HG03378 (cell line): ENCODE measurements at regions not wholly inside any gene's neighbourhood (a gene's known extent, or its start where the extent isn't known, plus 50 kb on each side); places are given as distances from the start of the nearest gene placed in this dataset.
"Not testable (repeated sequence)": the region's sequence is repeated elsewhere in the genome, so short reads cannot be mapped to it uniquely, and the experiment has no call there.

Source experiments
- ATAC-seq: cut with Tn5 transposase; IDR thresholded peaks from one replicate; pipeline ENCODE4 v1.9.1; 2021; ENCODE audit warnings: mild to moderate bottlenecking, moderate library complexity; ENCODE audit not compliant: unreplicated experiment

DNA sequence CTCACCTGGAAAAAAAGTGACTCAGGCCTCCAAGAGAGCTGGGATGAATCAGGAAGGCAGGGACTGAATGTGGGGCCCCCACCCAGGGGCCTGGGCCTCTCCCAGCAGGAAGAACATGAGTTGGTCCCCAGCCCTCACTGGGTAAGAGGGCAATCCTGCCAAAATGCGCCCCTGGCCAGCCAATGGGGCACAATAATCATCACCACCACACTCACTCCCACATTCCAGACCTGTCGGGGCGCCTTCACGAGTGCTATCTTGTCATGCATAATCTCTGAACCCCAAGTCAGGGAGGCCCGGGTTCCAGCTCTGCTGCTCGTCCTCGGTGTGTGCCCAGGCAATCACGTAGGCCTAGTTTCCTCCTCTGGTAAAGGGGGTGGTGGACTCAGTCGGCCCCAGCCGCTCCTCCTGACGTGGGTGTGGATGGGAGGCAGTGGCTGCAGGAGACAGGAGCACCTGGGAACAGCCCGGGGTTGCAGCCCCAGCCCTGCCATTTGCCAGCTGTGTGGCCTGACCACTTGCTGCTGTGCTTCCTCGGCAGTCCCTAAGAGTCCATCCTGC, 115.1 kb downstream of the CYP26B1 start:
- ATAC-seq = no peak

DNA sequence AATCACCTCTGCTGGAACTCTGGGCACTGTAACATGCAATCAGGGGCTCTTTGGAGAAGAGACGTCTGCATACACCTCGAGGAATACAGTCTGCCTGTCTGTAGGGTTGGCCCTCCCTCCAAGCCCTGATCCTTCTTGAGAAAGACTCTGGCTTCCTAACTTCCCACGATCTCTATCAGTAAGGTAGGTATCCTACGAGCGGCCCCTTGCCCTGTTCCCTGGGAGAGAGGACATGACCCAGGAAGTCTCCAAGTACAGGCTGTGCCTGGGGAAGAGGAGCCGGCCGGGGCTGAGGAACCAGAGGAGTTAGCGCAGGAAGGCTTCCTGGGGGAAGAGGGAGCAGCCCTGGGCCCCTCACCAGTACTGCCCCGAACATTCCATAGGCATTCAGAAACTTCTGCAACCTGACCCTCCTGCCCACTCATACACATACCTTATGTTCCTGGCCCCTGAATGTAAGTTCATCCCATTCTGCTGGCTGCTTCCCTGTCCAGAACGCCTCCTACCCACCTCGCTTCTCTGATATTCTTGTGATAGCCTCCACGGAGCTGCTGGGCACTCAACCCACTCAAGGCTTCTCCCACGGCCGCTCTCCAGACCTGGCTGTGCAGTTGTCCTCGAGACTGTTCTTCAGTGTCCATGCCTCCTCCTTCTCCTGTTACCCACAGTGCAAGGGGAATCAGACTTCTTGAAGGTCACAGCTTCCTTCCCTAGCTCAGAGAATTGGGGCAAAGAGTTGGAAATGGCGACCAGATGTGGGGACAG, 116.1 kb downstream of the CYP26B1 start:
- ATAC-seq = no peak

DNA sequence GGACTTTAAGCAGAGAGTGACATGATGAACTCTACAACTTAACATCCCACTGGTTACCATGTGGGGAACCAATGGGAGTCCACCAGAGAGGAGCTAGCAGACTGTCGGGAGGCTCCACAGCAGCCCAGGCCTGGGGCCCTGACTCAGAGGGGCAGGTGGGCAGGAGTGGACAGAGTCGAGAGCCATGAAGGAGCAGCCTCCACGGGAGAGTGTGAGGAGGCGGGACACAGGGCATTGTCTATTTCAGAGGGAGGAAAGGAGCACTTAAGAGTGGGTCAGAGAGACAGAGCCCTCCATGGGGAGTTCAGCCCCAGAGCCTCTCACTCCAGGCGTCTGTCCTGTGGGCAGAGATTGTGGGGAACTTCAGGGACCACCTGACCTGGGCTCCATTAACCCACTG, 118.7 kb downstream of the CYP26B1 start:
- no peak for ATAC-seq

DNA sequence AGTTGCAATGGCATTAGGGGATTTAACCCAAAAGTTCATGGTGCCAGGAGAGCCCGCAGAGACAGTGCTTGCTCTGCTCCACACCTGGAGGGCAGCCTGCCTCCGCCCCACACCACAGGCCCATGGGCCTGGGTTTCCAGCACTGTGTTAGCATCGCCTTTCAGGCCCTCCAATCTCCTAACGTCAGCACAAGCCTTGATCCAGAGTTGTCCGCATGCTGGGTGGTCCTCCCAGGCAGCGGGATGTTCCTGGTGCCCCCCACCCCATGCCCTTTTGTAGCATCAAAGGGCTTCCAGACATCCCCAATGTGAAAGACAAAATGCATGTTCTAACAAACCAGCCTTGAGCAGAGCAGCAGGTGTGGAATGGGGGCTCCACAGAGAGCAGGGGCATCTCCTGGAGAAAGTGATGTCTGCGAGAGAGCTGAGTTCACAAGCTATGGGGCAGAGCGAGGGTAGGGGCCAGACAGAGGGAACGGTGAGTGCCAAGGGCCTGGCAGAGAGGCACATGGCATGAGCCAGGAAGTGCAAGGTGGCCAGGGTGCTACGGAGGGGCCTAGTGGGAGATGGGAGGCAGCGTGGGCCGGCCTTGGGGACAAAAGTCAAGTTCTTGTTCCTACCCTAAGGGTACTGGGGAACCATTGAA, 119.2 kb downstream of the CYP26B1 start:
- ATAC-seq = no peak

DNA sequence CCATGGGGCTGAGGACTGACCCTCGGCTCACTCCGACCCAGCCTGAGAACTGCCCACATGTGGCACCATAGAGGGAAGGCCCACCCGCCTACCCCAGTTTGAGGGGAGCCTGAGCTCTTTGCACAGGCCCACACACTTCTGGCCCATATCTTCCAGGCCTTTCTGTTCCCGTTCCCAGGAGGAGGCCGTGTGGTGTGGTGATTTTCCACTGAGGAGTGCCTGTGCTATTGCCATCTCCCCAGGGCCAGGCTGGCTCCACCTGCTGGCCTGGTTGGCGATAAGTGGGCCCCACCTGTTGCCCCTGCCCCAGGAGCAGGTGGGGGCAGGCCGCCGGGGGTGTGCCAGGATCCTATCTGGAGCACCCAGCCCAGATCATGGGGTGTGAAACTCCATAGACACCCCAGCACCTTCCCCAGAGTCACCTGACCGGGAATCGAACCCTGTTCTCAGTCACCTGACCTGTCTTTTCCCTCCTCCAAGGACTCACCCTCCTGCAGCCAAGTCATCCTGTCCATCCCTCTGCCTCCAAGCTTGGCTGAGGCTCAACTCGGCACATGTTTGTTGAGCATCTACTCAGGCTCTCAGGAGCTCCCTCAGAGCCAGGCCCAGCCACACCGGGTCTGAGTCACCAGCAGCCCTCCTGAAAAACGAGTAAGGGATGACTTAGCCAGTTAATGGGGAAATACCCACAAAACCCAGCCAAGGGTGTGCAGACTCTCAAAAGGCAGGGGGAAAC, 120.1 kb downstream of the CYP26B1 start:
- no peak for ATAC-seq

DNA sequence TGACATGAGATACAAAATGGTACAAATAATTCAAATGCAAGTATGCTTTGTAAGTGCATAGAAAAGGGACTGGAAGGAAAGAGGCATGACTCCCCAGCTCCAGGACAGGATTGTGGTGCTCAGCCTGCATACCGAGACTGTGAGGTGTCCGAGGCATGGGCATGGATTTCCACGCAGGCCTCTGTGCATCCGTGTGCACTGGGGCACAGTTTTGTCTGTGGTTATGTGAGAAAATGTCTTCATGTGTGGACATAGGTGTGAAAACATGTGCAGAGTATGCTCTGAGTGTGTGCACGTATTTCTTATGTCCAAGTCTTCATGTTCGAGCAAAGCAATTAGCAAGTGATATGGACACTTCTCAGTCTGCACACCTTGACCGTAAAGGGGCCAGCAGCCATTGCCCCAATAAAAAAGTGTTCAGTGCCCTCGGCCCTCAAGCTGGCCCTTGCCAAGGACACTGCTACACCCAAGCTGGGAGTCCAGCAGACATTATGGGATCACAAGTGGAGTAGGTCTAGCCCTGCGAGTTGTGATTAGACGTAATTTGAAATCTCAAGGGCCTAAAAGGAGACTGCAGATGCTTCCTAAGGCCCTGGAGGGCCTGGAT, 120.7 kb downstream of the CYP26B1 start:
- ATAC-seq = no peak

DNA sequence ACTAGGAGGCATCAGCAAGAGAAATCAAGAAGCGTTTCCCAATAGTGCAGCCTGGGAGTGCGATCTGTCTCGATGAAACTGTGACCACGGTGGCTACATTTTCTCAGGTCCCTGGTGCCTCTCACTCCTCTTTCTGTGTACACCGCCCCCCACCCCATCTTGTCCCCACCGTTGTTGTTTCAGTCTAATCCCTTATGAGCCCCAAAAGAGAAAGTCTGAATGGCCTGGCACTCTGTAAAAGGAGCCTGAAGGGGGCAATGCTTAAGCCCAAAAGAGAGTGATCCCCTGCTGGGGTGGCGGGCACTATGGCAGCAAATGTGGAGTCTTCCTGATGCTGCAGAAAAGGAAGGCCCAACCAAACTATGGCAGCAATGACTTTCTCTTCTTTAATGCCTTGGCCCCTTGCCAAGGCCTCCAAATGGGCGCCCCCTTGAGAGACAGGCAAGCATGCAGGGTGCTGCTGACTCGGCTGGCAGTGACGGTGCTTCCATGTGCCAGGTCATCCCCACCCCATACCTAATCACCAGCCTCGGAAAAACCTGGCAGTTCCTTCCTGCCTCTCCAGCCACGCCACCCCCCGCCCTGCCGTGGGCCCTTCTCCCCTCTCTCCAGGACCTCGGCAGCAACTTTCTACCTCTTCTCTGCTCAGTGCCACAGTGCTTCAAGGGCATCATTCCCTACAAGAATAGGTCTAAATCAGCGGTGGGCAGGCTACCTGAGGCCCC, 123.0 kb downstream of the CYP26B1 start:
- ATAC-seq = no peak

DNA sequence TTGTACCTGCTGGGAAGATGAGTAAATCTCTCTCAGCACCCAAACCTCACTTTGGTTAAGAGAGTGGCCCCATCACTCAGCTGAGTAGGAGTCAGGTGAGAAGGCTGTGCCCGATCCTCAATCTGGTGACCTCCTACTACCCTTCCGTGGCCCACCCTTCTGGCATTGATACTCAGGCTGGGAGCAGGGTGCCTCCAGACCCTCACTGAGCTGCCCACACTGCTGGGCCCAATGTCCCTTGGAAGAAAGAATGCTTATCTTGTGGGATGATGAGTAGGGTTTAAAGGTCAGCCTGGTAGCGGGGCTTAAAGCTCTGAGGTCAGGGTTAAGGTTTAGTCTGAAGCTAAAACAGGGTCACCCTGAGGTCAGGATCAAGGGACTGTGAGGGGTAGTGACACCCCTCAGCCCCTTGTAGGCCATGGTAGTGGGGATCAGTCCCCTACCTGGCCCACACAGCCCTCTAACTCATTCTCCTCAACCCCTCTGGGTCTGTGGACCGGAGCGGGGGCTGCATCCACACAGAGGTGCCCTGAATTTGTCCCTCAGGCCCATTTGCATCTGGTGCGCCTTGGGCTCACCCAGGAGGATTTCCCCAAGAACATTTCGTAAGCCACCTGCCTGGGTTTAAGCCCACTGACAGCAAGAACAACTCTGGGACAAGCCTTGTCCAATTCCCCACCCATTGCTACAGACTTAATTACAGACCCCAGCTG, 123.8 kb downstream of the CYP26B1 start:
- no peak for ATAC-seq

DNA sequence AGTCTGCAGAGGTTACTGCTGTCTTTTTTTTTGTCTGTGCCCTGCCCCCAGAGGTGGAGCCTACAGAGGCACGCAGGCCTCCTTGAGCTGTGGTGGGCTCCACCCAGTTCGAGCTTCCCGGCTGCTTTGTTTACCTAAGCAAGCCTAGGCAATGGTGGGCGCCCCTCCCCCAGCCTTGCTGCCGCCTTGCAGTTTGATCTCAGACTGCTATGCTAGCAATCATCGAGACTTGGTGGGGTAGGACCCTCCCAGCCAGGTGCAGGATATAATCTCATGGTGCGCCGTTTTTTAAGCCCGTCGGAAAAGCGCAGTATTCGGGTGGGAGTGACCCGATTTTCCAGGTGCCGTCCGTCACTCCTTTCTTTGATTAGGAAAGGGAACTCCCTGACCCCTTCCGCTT, 126.3 kb downstream of the CYP26B1 start:
- not testable (repeated sequence) for ATAC-seq

DNA sequence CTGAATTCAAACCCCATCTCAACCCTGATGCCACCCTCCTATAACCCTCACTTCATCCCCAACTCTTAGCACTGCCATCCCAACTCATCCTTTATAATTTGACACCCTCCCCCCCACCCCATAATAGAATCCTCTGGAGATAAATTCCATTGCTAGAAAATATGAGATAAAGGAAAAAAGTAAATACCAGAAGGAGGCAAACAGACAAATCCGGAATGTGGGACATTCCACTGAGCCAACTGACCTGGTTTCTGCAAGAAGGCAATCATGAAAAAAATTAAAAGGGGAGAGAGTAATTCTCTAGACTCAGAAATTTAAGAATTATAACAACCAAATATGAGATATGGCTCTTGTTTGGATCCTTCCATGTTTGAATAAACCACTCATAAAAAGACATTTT, 132.4 kb downstream of the CYP26B1 start:
- no peak for ATAC-seq

DNA sequence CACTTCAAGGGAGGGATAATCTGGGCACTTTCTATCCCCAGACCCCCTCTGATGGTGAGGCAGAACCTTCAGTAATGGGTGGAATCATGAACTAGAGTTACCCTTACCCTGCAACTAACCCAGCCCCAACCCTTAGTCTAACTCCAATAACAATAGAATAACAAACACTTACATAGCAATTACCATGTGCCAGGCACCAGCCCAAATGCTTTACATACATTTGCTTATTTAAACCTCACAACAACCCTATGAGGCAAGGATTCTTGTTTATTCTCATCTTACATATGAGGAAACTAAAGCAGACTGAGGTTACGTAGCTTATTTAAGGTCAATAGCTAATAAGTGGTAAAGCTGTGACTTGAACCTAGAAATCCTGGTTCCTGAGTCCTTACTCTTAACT, 132.8 kb downstream of the CYP26B1 start:
- no peak for ATAC-seq

DNA sequence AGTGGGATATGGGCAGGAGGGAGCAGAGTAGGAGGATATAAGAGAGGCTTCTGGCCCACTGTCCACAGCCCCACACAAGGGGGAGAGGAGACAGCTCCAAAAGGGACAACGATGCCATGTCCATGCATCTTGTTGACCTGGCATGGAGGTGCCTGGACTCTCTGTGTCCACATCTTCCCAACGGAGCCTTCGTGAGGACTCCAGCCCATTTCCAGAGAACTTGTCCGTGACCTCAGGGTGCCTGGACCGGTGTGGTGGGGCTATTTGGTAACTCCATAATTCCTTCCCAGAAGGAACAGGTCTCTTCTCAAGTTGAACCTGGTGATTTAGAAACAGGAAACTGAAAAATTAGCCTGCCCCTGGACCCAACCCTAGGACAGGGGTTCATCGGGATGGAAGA, 133.9 kb downstream of the CYP26B1 start:
- ATAC-seq = no peak

DNA sequence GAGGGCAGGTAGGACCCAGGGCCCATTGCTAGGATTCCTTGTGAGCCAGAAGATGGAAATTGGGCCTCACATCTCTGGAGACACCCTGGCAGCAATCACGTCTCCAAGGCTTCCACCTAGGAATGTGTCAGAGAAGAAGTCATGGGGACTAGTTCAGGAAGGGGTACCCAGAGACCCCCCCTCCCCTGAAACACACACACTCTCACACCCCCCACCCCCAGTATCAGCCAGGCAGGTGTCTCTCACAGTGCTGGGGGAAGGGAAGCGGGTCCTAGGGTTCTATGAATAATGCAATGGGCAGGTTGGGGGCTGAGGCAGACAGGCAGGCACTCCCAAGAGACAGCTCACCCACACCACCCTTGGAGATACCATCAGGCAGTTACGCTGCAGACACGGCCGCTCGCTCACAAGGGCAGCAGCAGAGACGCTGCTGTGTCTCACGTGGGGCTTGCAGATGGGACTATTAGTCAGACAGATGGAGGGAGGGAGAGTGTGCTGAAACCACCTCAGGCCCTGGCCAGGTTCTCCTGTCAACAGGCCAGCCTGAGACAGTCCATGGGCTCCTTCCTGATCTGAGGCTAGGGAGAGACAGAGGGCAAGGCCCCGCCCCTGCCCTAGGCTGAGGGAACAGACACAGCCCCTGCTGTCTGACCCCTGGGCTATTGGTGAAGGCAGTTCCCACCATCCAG, 134.6 kb downstream of the CYP26B1 start:
- ATAC-seq = no peak

DNA sequence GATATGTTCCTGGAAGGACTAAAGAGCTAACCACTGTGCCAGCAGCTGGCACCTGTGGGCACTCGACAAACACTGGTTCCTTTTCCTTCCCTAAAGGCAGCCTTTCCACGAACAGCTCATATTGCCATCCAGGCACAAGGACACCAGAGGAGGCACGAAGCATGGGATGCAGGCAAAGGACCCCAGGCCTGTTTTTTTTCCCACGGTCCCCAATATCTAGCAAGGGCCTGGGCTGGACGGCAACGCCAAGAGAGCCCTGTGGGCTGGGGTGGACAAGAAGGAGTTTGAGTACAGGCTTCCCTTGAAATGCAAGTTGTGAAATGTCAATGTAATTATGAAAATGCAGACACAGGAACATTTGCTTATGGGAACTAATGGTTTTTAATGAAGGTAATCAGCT, 135.9 kb downstream of the CYP26B1 start:
- ATAC-seq = no peak

DNA sequence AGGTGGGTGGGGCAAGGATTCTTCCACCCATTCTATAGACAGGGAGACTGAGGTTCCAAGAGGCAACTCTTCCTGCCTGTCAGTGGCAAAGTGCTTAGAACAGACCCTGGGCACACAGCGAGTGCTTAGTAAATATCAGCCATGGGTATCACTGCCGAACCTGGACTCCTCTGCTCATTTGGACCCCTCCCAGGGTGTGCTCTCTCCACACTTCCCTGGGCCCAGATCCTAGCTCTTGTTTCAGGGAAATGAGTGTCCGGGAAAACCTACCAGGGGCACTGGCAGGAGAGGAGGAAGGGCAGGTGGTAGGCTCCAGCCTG, 136.3 kb downstream of the CYP26B1 start:
- no peak for ATAC-seq

DNA sequence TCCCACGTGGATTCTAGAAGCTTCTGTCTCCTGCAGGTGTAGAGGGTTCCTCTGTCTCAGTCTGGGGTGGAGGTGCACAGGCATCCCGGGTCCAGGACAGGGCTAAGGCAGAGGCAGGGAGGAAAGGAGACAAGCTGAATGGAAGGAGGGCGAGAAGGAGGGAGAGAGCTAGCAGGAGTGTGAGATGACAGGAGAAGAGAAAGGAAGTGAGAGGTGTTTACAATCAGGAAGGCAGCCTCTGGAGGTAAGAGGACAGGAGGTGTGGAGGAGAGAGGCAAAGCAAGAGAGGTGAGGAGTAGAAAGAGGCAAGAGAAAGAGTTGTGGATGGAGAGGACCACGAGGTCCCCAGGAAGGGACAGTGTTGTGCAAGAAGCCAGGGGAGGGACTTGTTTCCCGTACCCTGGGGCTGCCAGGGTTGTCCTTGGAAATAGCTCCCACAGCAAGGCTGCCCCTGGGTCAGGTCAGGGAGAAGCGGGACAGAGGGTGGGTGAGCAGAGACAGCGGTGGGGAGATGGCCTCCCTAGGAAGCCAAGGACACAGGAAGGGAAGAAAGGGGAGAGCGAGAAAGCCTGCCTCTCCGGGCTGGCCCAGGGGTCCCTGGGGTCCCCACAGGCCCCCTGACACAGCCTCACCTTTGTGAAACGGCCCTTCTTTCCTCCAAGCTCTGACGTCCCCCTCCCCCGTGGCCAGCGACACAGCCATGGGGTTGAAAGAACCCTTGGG, 136.9 kb downstream of the CYP26B1 start:
- no peak for ATAC-seq

DNA sequence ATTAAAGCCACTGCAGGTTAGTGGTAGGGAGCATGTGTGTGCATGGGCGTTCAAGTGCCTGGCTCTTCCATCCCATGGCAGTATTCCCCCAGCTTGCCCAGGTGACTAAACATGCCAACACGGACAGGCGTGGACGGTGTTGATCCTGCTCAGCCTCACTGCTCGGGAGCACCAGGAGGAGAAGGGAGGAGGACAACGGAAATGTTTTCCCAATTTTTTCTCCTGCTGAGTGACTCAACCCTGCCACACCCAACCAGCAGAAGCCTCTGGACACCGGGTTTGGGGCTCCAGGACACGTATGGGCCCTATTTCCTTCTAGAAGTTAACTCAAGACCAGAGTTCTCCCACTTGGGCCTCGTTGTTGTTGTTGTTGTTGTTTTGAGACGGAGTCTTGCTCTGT, 139.1 kb downstream of the CYP26B1 start:
- ATAC-seq = no peak

DNA sequence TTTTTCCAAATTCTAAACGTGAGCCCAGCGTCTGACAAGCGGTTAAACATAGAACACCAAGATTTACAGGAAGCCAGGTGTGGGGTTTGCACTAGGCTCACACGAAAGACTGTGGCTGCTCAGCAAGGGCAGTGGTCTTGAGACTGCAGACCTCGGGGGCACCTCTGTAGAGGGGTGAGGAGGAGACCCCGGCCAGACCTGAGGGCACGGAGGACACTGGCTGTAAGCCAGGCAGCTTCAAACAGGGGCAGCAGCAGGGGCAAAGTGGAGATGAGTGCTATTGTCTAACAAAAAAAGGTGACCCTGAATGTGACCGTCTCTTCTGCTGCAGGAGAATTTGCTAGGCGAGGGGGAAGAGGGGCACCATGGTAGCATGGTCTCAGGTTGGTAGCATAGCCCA, 140.3 kb downstream of the CYP26B1 start:
- no peak for ATAC-seq

DNA sequence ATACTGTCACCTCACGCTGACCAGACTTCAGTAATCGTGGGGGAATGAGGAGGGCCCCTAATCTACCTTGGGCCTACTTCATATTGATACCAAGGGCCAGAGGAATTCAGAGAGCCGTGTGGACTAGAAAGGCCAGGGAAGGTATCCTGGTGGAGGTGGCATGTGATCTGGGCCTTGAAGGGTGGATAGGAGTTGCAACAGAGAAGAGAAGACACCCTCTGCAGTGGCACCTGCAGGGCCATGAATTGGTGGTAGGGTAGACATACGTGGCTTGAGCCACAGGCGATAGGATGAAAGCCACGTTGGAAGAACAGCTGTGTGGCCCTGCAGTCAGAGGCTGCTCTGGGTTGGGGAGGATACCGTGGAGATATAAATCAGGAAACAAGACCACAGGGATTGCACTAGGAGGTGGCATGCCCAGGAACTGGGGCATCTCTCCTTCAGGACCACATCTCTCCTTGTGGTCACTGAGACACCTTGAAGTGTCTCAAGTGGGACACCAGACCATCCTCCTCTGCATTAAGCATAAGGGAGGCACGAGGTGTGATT, 141.4 kb downstream of the CYP26B1 start:
- no peak for ATAC-seq
